Ovary (tissue), 7 donors: ENCODE measurements at regions not wholly inside any gene's neighbourhood (a gene's known extent, or its start where the extent isn't known, plus 50 kb on each side); places are given as distances from the start of the nearest gene placed in this dataset.

Source experiments
- DNase-seq, 5 donors: peaks; one replicate each; pipeline ENCODE4 v3.0.0-alpha.2; 2019 to 2020
- H3K27ac ChIP-seq, 2 donors: fragments of 200-600 bp; one replicate each; pipeline versions ENCODE4 v1.5.1 to v1.8.0; 2019 to 2022
- H3K27me3 ChIP-seq: fragments of 200-600 bp; one replicate; pipeline ENCODE4 v1.8.0; 2022
- H3K36me3 ChIP-seq: fragments of 200-600 bp; sonication (generic); one replicate; pipeline ENCODE4 v1.5.1; 2019
- H3K4me1 ChIP-seq: one replicate; pipeline ENCODE4 v1.8.1; 2013; ENCODE audit warnings: mild to moderate bottlenecking, moderate library complexity; ENCODE audit not compliant: insufficient read depth
- H3K4me3 ChIP-seq: fragments of 200-600 bp; sonication (generic); one replicate; pipeline ENCODE4 v1.5.1; 2017
- H3K9me3 ChIP-seq, 2 donors: fragments of 200-600 bp in 1 of 2; sonication (generic) in 1 of 2; one replicate each; pipeline versions ENCODE4 v1.5.1 to v1.8.1; 2013 to 2019; ENCODE audit warnings: mild to moderate bottlenecking in 1 of 2, moderate library complexity in 1 of 2
- EP300 ChIP-seq: sonication (generic); formaldehyde crosslinking; IDR thresholded peaks from one replicate; pipeline ENCODE4 v1.6.1; 2017; ENCODE audit warnings: antibody characterized with exemption
- POLR2A ChIP-seq: fragments of 450-650 bp; IDR thresholded peaks from one replicate; pipeline ENCODE4 v1.6.1; 2017; ENCODE audit warnings: antibody characterized with exemption, mild to moderate bottlenecking, moderate library complexity
- WGBS, 3 donors: extraction: QIAGEN DNeasy Blood & Tissue Kit in 1 of 3; methylation state at CpG; one replicate each; pipeline versions ENCODE4 v1.1.5 to v1.1.7; 2013 to 2017; 5-methylcytosine and 5-hydroxymethylcytosine counted together
- intact Hi-C, 4 donors: fragments of 100-400 bp; cut with DNase I; formaldehyde crosslinking; loops; one replicate each; pipeline versions ENCODE4 v1.11.0 to v1.15.1; 2022 to 2023
- TF ChIP-seq, protein P1 (sequence below), 3 donors: fragments of 450-650 bp in 2 of 3; fragments of 200-600 bp in 1 of 3; IDR thresholded peaks; one replicate each; pipeline versions ENCODE4 v1.5.1 to v1.8.0; 2016 to 2022; ENCODE audit warnings: antibody characterized with exemption in 3 of 3, mild to moderate bottlenecking in 1 of 3
- donor health status: DM: no; HTN: no; CAD: no; lungs with moderate emphysema.
- donor health status: DM: no; HTN: no; CAD: no.
- donor health status: Bipolar disorder and iron deficiency.
- donor health status: DM: no; HTN: no; CAD: no.
- donor health status: DM: yes; HTN: yes; CAD: no.

DNA sequence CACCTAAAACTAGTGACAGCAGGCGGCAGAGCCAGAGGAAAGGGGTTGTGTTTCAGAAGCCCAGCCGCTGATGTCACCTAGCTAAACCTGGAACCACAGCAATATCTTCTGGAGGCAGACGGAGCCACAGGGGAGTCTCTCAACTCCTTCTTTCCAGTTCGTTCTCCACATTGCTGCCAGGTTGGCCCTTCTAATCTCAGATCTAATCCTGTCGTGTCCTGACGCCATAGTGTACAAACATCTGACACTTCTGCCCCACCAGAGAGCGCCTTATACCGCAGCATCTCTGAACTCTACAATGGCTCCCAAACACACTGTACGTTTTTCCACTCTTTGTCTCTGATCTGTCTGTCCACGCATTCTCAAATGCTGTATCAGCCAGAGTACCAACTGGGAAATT lies 240.0 kb downstream of the SMARCA2 start:
- intact Hi-C loops = no loop called here
- Histone ChIP-seq H3K9me3 (no peaks in the 10 kb centered on the region), H3K4me3 (no peak overlapping the region), H3K27ac (no peak overlapping the region), H3K27me3 (no peaks in the 10 kb centered on the region), H3K4me1 (peaks cover 2% of the 10 kb centered on the region), H3K36me3 (no peaks in the 10 kb centered on the region)
- WGBS, 3 donors = 86 to 95% (median 93%) methylated on average over 10 of the region's 10 CpGs
- TF ChIP-seq, protein P1, sequence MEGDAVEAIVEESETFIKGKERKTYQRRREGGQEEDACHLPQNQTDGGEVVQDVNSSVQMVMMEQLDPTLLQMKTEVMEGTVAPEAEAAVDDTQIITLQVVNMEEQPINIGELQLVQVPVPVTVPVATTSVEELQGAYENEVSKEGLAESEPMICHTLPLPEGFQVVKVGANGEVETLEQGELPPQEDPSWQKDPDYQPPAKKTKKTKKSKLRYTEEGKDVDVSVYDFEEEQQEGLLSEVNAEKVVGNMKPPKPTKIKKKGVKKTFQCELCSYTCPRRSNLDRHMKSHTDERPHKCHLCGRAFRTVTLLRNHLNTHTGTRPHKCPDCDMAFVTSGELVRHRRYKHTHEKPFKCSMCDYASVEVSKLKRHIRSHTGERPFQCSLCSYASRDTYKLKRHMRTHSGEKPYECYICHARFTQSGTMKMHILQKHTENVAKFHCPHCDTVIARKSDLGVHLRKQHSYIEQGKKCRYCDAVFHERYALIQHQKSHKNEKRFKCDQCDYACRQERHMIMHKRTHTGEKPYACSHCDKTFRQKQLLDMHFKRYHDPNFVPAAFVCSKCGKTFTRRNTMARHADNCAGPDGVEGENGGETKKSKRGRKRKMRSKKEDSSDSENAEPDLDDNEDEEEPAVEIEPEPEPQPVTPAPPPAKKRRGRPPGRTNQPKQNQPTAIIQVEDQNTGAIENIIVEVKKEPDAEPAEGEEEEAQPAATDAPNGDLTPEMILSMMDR (IDR thresholded peaks at IDR 0.05) = no peak
- TF ChIP-seq POLR2A = no peak
- TF ChIP-seq EP300 = no peak
- DNase-seq = no peak

DNA sequence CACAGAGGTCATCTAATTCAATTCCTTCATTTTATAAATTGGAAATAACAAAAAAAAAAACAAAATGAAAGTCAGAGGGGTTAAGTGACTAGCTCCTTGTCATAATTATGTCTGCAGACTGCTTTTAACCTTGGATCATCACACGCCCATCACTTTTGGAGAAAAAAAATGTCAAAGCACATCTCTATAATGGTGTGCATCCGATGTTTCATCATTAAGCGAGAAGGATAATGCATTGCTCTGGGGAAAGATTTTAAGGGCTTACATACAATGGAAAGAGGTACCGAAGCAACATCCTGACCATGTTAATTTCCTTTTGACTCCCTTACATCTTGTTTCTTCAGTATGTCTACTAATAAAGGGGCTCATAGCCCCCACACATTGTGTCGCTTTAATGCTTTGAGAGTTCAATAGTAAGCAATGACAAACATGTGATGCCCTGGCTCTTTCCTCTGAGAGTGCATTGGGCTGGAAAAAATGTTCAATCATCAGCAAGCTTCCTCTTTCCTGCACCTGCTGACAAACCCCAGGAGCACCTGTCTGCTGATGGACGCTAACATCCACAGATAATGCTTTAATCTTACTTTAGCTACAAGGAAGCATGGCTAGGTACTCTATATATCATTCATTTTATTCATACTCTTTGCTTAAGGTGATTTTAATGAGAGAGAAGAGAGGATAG lies 242.2 kb downstream of the SMARCA2 start:
- Histone ChIP-seq H3K27ac (no peak overlapping the region), H3K27me3 (no peaks in the 10 kb centered on the region), H3K4me1 (peaks cover 2% of the 10 kb centered on the region), H3K36me3 (no peaks in the 10 kb centered on the region), H3K4me3 (no peak overlapping the region), H3K9me3 (no peaks in the 10 kb centered on the region)
- intact Hi-C loops = no loop called here
- TF ChIP-seq POLR2A (no peak), EP300 (no peak)
- TF ChIP-seq, protein P1 (IDR thresholded peaks at IDR 0.05) = no peak
- WGBS, 3 donors = 93 to 94% (median 94%) methylated on average over 6 of the region's 6 CpGs
- no peak for DNase-seq

DNA sequence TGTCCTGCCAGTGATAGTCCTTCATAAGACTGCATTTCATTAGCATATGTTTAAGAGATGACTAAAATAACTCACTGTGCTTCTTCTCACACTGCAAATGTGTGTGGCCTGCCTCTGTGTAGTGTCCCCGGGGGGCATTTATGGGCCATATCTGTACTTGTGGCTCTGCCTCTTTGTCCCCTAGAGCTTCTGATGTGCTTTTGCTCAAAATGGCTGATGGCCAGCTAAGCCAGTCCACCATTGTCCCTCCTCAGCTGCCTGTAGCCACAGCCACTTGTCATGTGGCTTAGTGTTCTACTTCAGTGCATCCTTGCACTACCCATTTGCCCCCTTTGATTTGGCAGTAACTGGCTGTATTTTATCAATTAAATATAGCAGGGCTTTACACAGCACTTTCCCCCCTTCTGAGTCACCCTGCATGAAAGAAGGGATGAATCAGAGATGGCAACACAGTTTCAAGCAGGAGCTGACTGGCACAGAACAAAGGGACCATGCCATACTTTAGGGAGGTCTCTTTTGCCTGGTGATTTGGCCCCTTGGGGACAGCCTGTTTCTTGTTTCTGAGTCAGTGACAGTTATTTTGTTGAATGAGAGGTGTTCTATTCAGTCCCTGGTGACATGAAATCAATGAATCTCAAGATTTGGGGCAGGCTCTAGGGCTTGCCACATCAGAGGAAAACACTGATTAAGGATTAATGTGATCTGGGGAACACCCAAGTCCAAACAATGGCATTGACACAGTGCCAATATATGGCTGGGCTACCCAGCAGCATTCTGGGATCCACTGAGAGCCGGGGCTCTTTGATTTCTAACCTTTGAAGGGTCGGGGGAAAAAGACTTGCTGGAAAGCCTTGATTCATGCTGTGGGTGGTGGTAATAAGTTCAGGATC lies 245.5 kb downstream of the SMARCA2 start:
- H3K36me3 ChIP-seq = no peaks in the 10 kb centered on the region
- WGBS, 3 donors = 86 to 90% (median 88%) methylated on average over 3 of the region's 3 CpGs
- DNase-seq = no peak
- no peaks in the 10 kb centered on the region for H3K9me3 ChIP-seq
- H3K4me3 ChIP-seq = no peak overlapping the region
- TF ChIP-seq, protein P1 (IDR thresholded peaks at IDR 0.05) = no peak
- no peak for TF ChIP-seq POLR2A
- TF ChIP-seq EP300 = no peak
- intact Hi-C loops = loop anchor here in 1 of 4 donors (10.0 kb wide), 1 partner anchor 164 kb away; no protein-coding TSS in a partner anchor
- H3K27me3 ChIP-seq = no peaks in the 10 kb centered on the region
- H3K27ac ChIP-seq = no peak overlapping the region
- H3K4me1 ChIP-seq = no peaks in the 10 kb centered on the region

- H3K9me3 ChIP-seq = no peaks in the 10 kb centered on the region
- H3K4me3 ChIP-seq = no peak overlapping the region
- H3K36me3 ChIP-seq = no peaks in the 10 kb centered on the region
- H3K27me3 ChIP-seq = no peaks in the 10 kb centered on the region
- H3K27ac ChIP-seq = no peak overlapping the region
- intact Hi-C loops = loop anchor here in 1 of 4 donors (10.0 kb wide), 1 partner anchor 163 kb away; no protein-coding TSS in a partner anchor
- DNase-seq = no peak
- no peaks in the 10 kb centered on the region for H3K4me1 ChIP-seq
- WGBS, 3 donors = 55 to 71% (median 66%) methylated on average over 4 of the region's 4 CpGs
- no peak for TF ChIP-seq EP300
- TF ChIP-seq, protein P1 (IDR thresholded peaks at IDR 0.05) = no peak
- TF ChIP-seq POLR2A = no peak
These were observed 246.4 kb downstream of the SMARCA2 start for GRCh38 chr9:2261421-2262103.
